ENCODE measurements at regions not wholly inside any gene's neighbourhood (a gene's known extent, or its start where the extent isn't known, plus 50 kb on each side); places are given as distances from the start of the nearest gene placed in this dataset.

- CTCF ChIA-PET: no interaction called here
- H2AFZ ChIP-seq (ENCODE audit: low read depth, low read length): no peak overlapping the region
- H3K27me3 ChIP-seq (ENCODE audit: control insufficient read depth in 2 of 2, insufficient read depth in 2 of 2, low read length in 2 of 2): no peaks in the 10 kb centered on the region
- no peaks in the 10 kb centered on the region for H3K9me1 ChIP-seq (replicated peaks; ENCODE audit: control insufficient read depth, extremely low read depth, insufficient read depth, low read length)
- H3K9ac ChIP-seq (replicated peaks; ENCODE audit: extremely low read depth, insufficient read depth, low read length): no peak overlapping the region
- BruUV-seq (replicated peaks): no TSS peak
- H4K20me1 ChIP-seq (replicated peaks; ENCODE audit: control insufficient read depth, extremely low read depth, insufficient read depth, low read length): no peaks in the 10 kb centered on the region
- DNase-seq (ENCODE audit: low read depth, low spot score): no peak
- H3K4me2 ChIP-seq (ENCODE audit: insufficient read depth, low read length): no peak overlapping the region
- no peaks in the 10 kb centered on the region for H3K36me3 ChIP-seq (ENCODE audit: control insufficient read depth in 2 of 2, extremely low read depth in 1 of 2, insufficient read depth in 2 of 2, low read length in 2 of 2)
- POLR2A ChIA-PET: no interaction called here
- intact Hi-C loops (cut with micrococcal nuclease): no loop called here
- H3K9me3 ChIP-seq (replicated peaks; ENCODE audit: control insufficient read depth, insufficient read depth, low read length): no peaks in the 10 kb centered on the region
- no peak overlapping the region for H3K4me3 ChIP-seq (replicated peaks in 1 of 3; ENCODE audit: insufficient read depth in 1 of 3, low read depth in 1 of 3, low read length in 3 of 3)
- no peak overlapping the region for H3K27ac ChIP-seq (ENCODE audit: insufficient read depth, low read depth, low read length)
- no peak for TF ChIP-seq GATA2 (IDR thresholded peaks at IDR 0.05; ENCODE audit: insufficient read depth, insufficient read length, low read depth, low read length)
- TF ChIP-seq POLR2AphosphoS5 (IDR thresholded peaks at IDR 0.05; ENCODE audit: insufficient read depth, low read depth, low read length): no peak
- no peak for TF ChIP-seq MYC (IDR thresholded peaks at IDR 0.05; ENCODE audit: low read depth, low read length)
- TF ChIP-seq FOS (IDR thresholded peaks at IDR 0.05; ENCODE audit: borderline replicate concordance, insufficient read depth, low read length): no peak
- no peak for TF ChIP-seq JUN (IDR thresholded peaks at IDR 0.05; ENCODE audit: borderline replicate concordance, insufficient read depth, insufficient read length, low read depth)
- no peak for TF ChIP-seq EZH2 (IDR thresholded peaks at IDR 0.05; ENCODE audit: borderline replicate concordance, low read depth, low read length, severe bottlenecking)
- TF ChIP-seq MAX (IDR thresholded peaks at IDR 0.05; ENCODE audit: insufficient read depth, insufficient read length): no peak
- no peak for TF ChIP-seq POLR2A (IDR thresholded peaks at IDR 0.05; ENCODE audit: low read depth, low read length)
- no peak for TF ChIP-seq CTCF (IDR thresholded peaks at IDR 0.05; ENCODE audit: extremely low read depth in 1 of 2, insufficient read depth in 1 of 2, low read depth in 1 of 2, low read length in 2 of 2)
- H3K79me2 ChIP-seq (ENCODE audit: control insufficient read depth, insufficient read depth, low read length): no peaks in the 10 kb centered on the region
- dilution Hi-C loops (cut with MboI; ENCODE audit: extremely low pct_ligation_motif_present, low sequenced_read_pairs): no loop called here
- FAIRE-seq: no peak
- H3K4me1 ChIP-seq (ENCODE audit: control insufficient read depth, extremely low read depth, insufficient read depth, low read length): no peaks in the 10 kb centered on the region
Observed at GRCh38 chr2:19262150-19262549, 96.3 kb downstream of the OSR1 start.

All from endothelial cell of umbilical vein (primary cell).